ENCODE measurements at regions not wholly inside any gene's neighbourhood (a gene's known extent, or its start where the extent isn't known, plus 50 kb on each side); places are given as distances from the start of the nearest gene placed in this dataset.

DNA sequence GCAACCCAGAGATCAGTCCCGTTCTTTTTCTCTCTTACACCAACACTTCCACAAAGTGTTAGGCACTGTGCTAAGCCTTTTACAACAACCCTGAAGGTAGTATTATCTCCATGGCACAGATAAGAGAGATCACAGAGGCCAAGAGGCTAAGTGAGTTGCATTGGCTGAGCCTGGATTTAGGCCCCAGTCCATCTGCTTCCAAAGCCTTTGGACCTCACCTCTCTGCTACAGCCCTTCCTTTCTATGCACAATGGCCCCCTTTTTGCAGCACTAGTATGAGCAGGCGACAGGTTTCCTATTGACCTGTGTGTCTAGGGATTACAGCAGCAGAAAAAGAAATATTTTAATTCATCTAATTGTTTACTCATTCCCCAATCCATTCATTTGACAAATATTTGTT lies 76.2 kb downstream of the CRYGS start:
- no peak for TF ChIP-seq ZNF671 (CRISPR knock-in tag; IDR thresholded peaks at IDR 0.05)
- no peak for TF ChIP-seq CTCF (IDR thresholded peaks at IDR 0.05)
- no peak for TF ChIP-seq FOXJ3 (CRISPR knock-in tag; IDR thresholded peaks at IDR 0.05; ENCODE audit: borderline replicate concordance)
- TF ChIP-seq NR1H2 (CRISPR knock-in tag; IDR thresholded peaks at IDR 0.05), result no peak
- TF ChIP-seq GTF2I (CRISPR knock-in tag; conservative IDR thresholded peaks at IDR 0.05), result no peak
- TF ChIP-seq ELF4 (CRISPR knock-in tag; IDR thresholded peaks at IDR 0.05; ENCODE audit: low read depth), result no peak
- no peak for TF ChIP-seq NR2C2 (CRISPR knock-in tag; IDR thresholded peaks at IDR 0.05)

Data from WTC11 (cell line).